ENCODE measurements at regions not wholly inside any gene's neighbourhood (a gene's known extent, or its start where the extent isn't known, plus 50 kb on each side); places are given as distances from the start of the nearest gene placed in this dataset.

DNA sequence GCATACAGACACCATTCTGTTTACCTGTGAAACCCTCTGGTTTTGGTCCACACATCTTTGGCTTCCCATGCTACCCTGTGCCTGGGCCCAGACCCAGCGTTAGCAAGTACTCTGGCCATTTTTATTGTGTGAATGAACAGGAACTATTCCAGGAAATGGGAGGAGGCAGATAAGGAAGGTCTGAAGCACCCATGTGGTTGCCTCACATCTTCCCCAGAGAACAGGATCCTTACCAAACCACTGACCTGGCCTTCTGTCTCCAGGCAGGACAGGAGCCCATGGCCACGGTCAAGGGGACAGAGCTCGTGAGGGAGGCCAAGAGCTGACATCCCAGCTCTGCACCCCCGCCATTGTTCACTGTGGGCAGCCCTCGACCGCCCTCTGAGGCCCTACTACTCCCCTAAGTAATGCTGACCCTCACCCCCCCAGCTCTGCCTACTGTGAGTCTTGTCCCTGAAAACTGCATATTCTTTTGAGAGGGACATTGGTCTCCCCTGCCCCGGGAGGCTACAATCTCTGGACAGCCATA, 97.7 kb upstream of the TP53I11 start:
- Histone ChIP-seq H3K36me3 (ENCODE audit: control insufficient read depth, insufficient read depth, low read length) (no peaks in the 10 kb centered on the region), H3K4me3 (ENCODE audit: low read depth, low read length) (no peak overlapping the region), H3K27me3 (ENCODE audit: control insufficient read depth, insufficient read depth, low read length) (peaks cover 2% of the 10 kb centered on the region)
- no peak for TF ChIP-seq CTCF (IDR thresholded peaks at IDR 0.05; ENCODE audit: insufficient read depth, low read length, poor library complexity, severe bottlenecking)
- DNase-seq (ENCODE audit: low read depth): no peak

GRCh38 chr11:45048870-45049691, 97.4 kb upstream of the PRDM11 start:
- DNase-seq (ENCODE audit: low read depth): no peak
- Histone ChIP-seq H3K36me3 (ENCODE audit: control insufficient read depth, insufficient read depth, low read length) (no peaks in the 10 kb centered on the region), H3K4me3 (ENCODE audit: low read depth, low read length) (no peak overlapping the region), H3K27me3 (ENCODE audit: control insufficient read depth, insufficient read depth, low read length) (peaks cover 2% of the 10 kb centered on the region)
- no peak for TF ChIP-seq CTCF (IDR thresholded peaks at IDR 0.05; ENCODE audit: insufficient read depth, low read length, poor library complexity, severe bottlenecking)

GRCh38 chr11:45050111-45050510, 96.3 kb upstream of the PRDM11 start:
- Histone ChIP-seq H3K4me3 (ENCODE audit: low read depth, low read length) (no peak overlapping the region), H3K27me3 (ENCODE audit: control insufficient read depth, insufficient read depth, low read length) (no peaks in the 10 kb centered on the region), H3K36me3 (ENCODE audit: control insufficient read depth, insufficient read depth, low read length) (no peaks in the 10 kb centered on the region)
- TF ChIP-seq CTCF (IDR thresholded peaks at IDR 0.05; ENCODE audit: insufficient read depth, low read length, poor library complexity, severe bottlenecking): no peak
- DNase-seq (ENCODE audit: low read depth): no peak

DNA sequence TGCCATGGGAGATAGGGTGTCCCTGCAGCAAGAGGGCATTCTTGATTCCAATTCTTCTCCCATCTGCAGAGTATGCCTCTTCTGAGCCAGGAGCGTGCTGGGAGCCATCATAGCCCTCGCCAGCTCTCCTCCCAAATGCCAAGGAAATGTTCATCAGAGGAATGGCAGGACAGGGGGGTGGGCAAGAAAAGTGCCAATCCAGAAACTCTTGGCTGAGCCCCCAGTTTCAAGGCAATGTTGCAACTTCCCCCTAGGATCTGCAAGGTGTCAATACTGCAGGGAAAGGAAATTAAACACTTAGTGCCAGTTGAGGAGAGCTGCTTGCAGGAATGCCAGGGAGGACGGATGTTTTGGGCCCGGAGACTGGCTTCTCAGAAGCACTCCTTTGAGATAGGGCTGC, 94.8 kb upstream of the PRDM11 start:
- peaks cover under 1% of the 10 kb centered on the region for H3K27me3 ChIP-seq (ENCODE audit: control insufficient read depth, insufficient read depth, low read length)
- no peak for TF ChIP-seq CTCF (IDR thresholded peaks at IDR 0.05; ENCODE audit: insufficient read depth, low read length, poor library complexity, severe bottlenecking)
- H3K36me3 ChIP-seq (ENCODE audit: control insufficient read depth, insufficient read depth, low read length): no peaks in the 10 kb centered on the region
- no peak for DNase-seq (ENCODE audit: low read depth)
- no peak overlapping the region for H3K4me3 ChIP-seq (ENCODE audit: low read depth, low read length)

DNA sequence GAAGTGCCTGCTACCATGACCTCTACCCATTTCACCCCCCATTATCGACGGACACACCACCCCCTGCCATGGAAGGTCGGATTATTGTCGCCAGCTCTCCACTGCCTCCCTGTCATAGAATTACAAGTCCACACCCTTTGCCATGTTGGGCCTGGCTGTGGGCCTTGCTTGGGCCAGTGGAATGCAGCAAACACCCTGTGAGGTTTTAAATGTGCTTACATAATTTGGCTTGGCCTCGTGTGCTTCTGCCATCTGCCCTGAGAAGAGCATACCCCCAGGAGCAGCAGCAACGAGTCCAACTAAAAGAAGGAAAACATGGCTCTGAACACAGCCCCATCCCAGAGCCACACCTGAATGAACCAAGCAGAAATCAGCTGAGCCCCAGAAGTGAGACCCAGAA, 94.1 kb upstream of the PRDM11 start:
- no peak for TF ChIP-seq CTCF (IDR thresholded peaks at IDR 0.05; ENCODE audit: insufficient read depth, low read length, poor library complexity, severe bottlenecking)
- Histone ChIP-seq H3K27me3 (ENCODE audit: control insufficient read depth, insufficient read depth, low read length) (peaks cover 3% of the 10 kb centered on the region), H3K36me3 (ENCODE audit: control insufficient read depth, insufficient read depth, low read length) (no peaks in the 10 kb centered on the region), H3K4me3 (ENCODE audit: low read depth, low read length) (no peak overlapping the region)
- no peak for DNase-seq (ENCODE audit: low read depth)

Data from kidney epithelial cell (primary cell).